ENCODE measurements at regions not wholly inside any gene's neighbourhood (a gene's known extent, or its start where the extent isn't known, plus 50 kb on each side); places are given as distances from the start of the nearest gene placed in this dataset.

- DNase-seq (ENCODE audit: low spot score) = no peak
Observed at GRCh38 chr9:113741886-113742854, 133.9 kb upstream of the ZNF618 start.

- DNase-seq (ENCODE audit: low spot score) = no peak
Observed at GRCh38 chr9:113742878-113743277, 133.2 kb upstream of the ZNF618 start.

- no peak for DNase-seq (ENCODE audit: low spot score)
Observed at GRCh38 chr9:113746486-113746885, 129.6 kb upstream of the ZNF618 start.

- no peak for DNase-seq (ENCODE audit: low spot score)
Observed at GRCh38 chr9:113748135-113748534, 128.0 kb upstream of the ZNF618 start.

- DNase-seq (ENCODE audit: low spot score) = no peak
Observed at GRCh38 chr9:113753398-113754119, 122.5 kb upstream of the ZNF618 start.

- DNase-seq (ENCODE audit: low spot score) = no peak
Observed at GRCh38 chr9:113754739-113755138, 121.4 kb upstream of the ZNF618 start.

- no peak for DNase-seq (ENCODE audit: low spot score)
Observed at GRCh38 chr9:113755433-113755832, 120.7 kb upstream of the ZNF618 start.

- DNase-seq (ENCODE audit: low spot score) = no peak
Observed at GRCh38 chr9:113756476-113757192, 119.5 kb upstream of the ZNF618 start.

- no peak for DNase-seq (ENCODE audit: low spot score)
Observed at GRCh38 chr9:113763429-113763828, 112.7 kb upstream of the ZNF618 start.

GRCh38 chr9:113764572-113764971, 111.5 kb upstream of the ZNF618 start:
- no peak for DNase-seq (ENCODE audit: low spot score)

- no peak for DNase-seq (ENCODE audit: low spot score)
Observed at GRCh38 chr9:113769412-113769811, 106.7 kb upstream of the ZNF618 start.

GRCh38 chr9:113770396-113770795, 105.7 kb upstream of the ZNF618 start:
- DNase-seq (ENCODE audit: low spot score) = no peak

- DNase-seq (ENCODE audit: low spot score) = no peak
Observed at GRCh38 chr9:113771199-113771598, 104.9 kb upstream of the ZNF618 start.

GRCh38 chr9:113772121-113772810, 103.8 kb upstream of the ZNF618 start:
- no peak for DNase-seq (ENCODE audit: low spot score)

GRCh38 chr9:113774963-113775362, 101.1 kb upstream of the ZNF618 start:
- no peak for DNase-seq (ENCODE audit: low spot score)

GRCh38 chr9:113775749-113776148, 100.4 kb upstream of the ZNF618 start:
- no peak for DNase-seq (ENCODE audit: low spot score)

GRCh38 chr9:113776194-113776593, 99.9 kb upstream of the ZNF618 start:
- DNase-seq (ENCODE audit: low spot score) = no peak

GRCh38 chr9:113781381-113781780, 94.7 kb upstream of the ZNF618 start:
- no peak for DNase-seq (ENCODE audit: low spot score)

GRCh38 chr9:113781896-113782295, 94.2 kb upstream of the ZNF618 start:
- no peak for DNase-seq (ENCODE audit: low spot score)

GRCh38 chr9:113783475-113783874, 92.6 kb upstream of the ZNF618 start:
- DNase-seq (ENCODE audit: low spot score) = no peak

- DNase-seq (ENCODE audit: low spot score) = no peak
Observed at GRCh38 chr9:113785334-113785733, 90.8 kb upstream of the ZNF618 start.

GRCh38 chr9:113786071-113786470, 90.0 kb upstream of the ZNF618 start:
- no peak for DNase-seq (ENCODE audit: low spot score)

Data from NAMALWA (cell line).